Spleen (tissue), 7 donors: ENCODE measurements at regions not wholly inside any gene's neighbourhood (a gene's known extent, or its start where the extent isn't known, plus 50 kb on each side); places are given as distances from the start of the nearest gene placed in this dataset.

Experiments used
- CTCF ChIP-seq, 11 experiments: fragments of 200-600 bp in 7 of 11; fragments of 450-650 bp in 4 of 11; sonication (generic) in 4 of 11; IDR thresholded peaks in 8 of 11; conservative IDR thresholded peaks in 3 of 11; 1 replicate in 7 of 11; 2 replicates in 4 of 11; pipeline versions ENCODE4 v1.4.0 to v1.8.0; 2016 to 2021; ENCODE audit warnings: antibody characterized with exemption in 11 of 11, inconsistent platforms in 4 of 11, mild to moderate bottlenecking in 1 of 11
- POLR2A ChIP-seq, 3 donors: fragments of 450-650 bp; IDR thresholded peaks; one replicate each; pipeline ENCODE4 v1.5.1; 2017; ENCODE audit warnings: antibody characterized with exemption in 3 of 3, mild to moderate bottlenecking in 1 of 3
- POLR2AphosphoS5 ChIP-seq, 3 donors: sonication (generic); formaldehyde crosslinking; IDR thresholded peaks; one replicate each; pipeline ENCODE4 v1.5.1; 2017; ENCODE audit warnings: antibody characterized with exemption in 3 of 3
- donor health status: DM: no; HTN: no; CAD: no; lungs with moderate emphysema.
- donor health status: DM: no; HTN: no; CAD: no.
- donor health status: DM: no; HTN: no; CAD: no.

- TF ChIP-seq CTCF (IDR thresholded peaks at IDR 0.05 in 8 of 11, conservative IDR thresholded peaks at IDR 0.05 in 3 of 11) (no peak), POLR2A (IDR thresholded peaks at IDR 0.05) (no peak), POLR2AphosphoS5 (IDR thresholded peaks at IDR 0.05) (no peak)
Observed at GRCh38 chr15:35813573-35813972, 267.6 kb upstream of the DPH6 start.
